Fibroblast of villous mesenchyme (primary cell): ENCODE measurements at regions not wholly inside any gene's neighbourhood (a gene's known extent, or its start where the extent isn't known, plus 50 kb on each side); places are given as distances from the start of the nearest gene placed in this dataset.

ENCODE experiments used
- DNase-seq: peaks from one replicate; pipeline ENCODE4 v3.0.0-alpha.2; 2010; ENCODE audit warnings: low read depth
- H3K4me3 ChIP-seq: 2 replicates; pipeline ENCODE4 v1.5.1; 2011; ENCODE audit warnings: low read depth, mild to moderate bottlenecking, low read length
- TF ChIP-seq, protein P1 (sequence below): IDR thresholded peaks from 2 replicates; pipeline ENCODE4 v1.5.1; 2012; ENCODE audit warnings: low read depth, mild to moderate bottlenecking, low read length; ENCODE audit not compliant: insufficient read depth

DNA sequence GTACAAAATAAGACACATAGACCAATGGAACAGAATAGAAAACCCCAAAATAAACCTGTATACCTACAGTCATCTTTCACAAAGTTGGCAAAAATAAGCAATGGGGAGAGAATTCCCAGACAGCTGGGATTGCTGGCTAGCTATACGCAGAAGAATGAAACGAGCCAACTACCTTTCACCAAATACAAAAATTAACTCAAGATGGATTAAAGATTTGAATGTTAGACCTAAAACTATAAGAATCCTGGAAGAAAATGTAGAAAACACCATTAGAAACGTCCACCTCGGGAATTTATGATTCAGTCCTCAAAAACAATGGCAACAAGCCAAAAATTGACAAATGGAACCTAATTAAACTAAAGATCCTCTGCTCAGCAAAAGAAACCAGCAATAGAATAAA, 408.1 kb upstream of the SLITRK1 start:
- DNase-seq = no peak
- no peak overlapping the region for H3K4me3 ChIP-seq
- TF ChIP-seq, protein P1, sequence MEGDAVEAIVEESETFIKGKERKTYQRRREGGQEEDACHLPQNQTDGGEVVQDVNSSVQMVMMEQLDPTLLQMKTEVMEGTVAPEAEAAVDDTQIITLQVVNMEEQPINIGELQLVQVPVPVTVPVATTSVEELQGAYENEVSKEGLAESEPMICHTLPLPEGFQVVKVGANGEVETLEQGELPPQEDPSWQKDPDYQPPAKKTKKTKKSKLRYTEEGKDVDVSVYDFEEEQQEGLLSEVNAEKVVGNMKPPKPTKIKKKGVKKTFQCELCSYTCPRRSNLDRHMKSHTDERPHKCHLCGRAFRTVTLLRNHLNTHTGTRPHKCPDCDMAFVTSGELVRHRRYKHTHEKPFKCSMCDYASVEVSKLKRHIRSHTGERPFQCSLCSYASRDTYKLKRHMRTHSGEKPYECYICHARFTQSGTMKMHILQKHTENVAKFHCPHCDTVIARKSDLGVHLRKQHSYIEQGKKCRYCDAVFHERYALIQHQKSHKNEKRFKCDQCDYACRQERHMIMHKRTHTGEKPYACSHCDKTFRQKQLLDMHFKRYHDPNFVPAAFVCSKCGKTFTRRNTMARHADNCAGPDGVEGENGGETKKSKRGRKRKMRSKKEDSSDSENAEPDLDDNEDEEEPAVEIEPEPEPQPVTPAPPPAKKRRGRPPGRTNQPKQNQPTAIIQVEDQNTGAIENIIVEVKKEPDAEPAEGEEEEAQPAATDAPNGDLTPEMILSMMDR = no peak

DNA sequence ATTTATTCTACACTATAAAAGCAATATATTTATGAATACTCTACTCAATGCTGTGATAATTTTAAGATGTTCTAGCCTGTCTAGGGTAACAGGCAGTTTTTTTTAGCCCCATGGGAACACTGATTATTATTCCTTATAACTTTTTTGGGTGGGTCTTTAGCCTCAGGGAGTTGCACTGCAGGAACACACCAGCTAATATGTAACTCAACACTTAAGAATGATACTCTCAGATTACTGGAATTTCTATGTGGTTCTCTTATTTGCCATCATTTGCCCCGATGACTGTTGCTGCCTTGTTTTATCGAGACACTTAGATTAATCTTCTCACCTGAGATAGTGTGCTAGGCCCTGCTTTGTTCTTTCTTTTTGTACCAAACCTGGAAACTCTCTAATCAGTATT, 396.9 kb upstream of the SLITRK1 start:
- no peak for DNase-seq
- no peak overlapping the region for H3K4me3 ChIP-seq
- TF ChIP-seq, protein P1 = no peak

DNA sequence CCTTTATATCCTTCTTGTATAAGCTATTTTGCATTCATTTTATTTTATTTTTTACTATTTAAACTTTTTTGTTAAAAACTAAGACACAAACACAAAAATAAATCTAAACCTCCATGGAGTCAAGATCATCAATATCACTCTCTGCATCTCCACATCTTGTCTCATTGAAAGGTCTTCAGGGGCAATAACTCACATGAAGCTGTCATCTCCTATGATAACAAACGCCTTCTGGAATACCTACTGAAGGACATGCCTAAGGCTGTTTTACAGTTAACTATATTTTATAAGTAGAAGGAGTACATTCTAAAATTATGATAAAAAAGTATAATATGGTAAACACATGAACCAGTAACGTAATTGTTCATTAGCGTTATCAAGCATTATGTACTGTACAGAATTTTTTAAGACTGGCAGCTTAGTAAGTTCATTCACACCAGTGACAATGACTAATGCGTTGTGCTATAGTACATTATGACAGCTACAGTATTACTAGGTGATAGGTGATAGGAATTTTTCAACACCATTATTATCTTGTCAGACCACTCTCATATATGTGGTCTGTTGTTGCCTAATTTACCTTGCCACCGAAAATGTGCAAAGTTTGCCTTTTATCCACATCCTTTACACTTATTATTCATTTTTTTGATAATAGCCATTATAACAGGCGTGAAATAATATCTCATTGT, 390.7 kb upstream of the SLITRK1 start:
- no peak for DNase-seq
- TF ChIP-seq, protein P1 = no peak
- H3K4me3 ChIP-seq = no peak overlapping the region

DNA sequence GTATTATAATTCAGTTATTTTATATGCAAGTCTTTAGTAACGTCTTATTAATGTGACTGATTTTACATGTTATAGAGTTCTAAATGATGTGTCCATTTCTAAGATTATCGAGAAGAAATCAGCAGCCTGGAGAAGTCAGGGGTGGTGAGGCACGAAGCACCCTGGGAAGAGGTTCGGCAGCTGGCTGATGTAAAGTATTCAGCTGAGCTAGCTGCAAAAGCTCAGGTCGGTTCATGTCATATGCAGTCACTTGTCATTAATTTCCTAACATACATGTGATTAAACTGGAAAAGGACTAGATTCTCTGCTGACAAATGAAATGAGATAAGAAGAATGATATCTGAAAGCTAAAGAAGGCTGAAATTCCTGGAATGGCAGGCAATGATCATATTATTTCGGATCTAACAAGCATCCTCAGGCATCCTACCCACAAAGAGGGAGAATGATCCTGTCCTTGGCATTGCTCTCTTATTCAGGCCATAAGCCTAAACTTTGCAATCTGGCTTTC, 383.0 kb upstream of the SLITRK1 start:
- no peak overlapping the region for H3K4me3 ChIP-seq
- TF ChIP-seq, protein P1 = no peak
- DNase-seq = no peak

DNA sequence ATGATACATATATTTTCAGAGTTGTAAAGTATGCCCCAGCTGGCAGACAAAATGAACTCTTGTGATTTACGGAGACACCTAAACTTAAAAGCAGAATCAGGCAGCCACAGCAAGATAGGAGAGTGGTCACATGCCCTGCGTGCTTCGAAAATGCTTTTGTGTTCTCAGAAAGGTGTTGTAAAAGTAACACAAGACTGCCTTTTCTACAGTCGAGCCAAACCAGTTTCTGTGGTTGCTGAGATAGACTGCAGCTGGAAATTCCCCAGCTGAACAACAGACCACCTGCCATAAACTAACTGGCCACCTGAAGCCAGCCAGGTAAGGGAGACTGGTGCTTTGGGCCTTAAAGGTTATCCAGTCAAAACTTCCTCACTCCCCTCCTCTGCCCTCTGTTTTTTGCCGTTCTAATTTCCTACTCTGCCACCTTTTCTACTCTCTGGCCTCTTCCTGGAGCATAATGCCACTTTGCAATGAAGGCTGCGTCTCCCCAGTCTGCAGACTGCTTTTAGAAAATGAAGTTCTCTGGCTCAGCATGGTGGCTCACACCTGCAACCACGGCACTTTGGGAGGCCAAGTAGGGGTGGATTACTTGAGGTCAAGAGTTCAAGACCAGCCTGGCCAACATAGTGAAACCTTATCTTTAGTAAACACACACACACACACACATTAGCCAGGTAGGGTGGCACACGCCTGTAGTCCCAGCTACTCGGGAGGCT, 381.2 kb upstream of the SLITRK1 start:
- TF ChIP-seq, protein P1 = no peak
- no peak for DNase-seq
- H3K4me3 ChIP-seq = no peak overlapping the region

DNA sequence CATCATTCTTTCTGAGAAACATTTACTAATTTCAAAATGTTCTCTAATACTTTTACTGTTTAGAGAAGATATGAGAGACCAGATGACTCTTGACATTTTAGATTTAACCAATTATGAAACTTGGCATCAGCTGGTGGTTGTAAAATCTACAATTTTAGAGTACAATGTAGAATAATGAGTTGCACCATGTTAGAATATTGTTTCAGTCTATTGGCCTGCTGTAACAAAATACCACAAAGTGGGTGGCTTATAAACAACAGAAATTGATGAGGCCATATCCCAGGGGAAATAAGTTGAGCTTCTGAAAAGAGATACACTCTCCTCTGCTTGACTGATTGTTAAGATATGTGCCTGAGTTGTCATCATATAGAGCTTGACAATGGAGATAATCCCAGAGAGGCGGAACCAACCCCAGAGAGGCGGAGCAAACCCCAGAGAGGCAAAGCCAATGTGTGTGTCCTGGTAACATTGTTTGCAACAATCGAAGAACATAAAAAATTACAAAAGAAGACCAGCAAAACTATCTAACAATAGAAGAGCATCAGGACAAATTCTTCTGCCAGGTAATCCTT, 373.0 kb upstream of the SLITRK1 start:
- TF ChIP-seq, protein P1 = no peak
- DNase-seq = no peak
- no peak overlapping the region for H3K4me3 ChIP-seq
